NCI-H1694 (cell line): ENCODE measurements at regions not wholly inside any gene's neighbourhood (a gene's known extent, or its start where the extent isn't known, plus 50 kb on each side); places are given as distances from the start of the nearest gene placed in this dataset.
"Not testable (repeated sequence)": the region's sequence is repeated elsewhere in the genome, so short reads cannot be mapped to it uniquely, and the experiment has no call there.

Experiments used
- DNase-seq: peaks from one replicate; lab custom pipeline; 2025; lab: John Stamatoyannopoulos, UW

DNA sequence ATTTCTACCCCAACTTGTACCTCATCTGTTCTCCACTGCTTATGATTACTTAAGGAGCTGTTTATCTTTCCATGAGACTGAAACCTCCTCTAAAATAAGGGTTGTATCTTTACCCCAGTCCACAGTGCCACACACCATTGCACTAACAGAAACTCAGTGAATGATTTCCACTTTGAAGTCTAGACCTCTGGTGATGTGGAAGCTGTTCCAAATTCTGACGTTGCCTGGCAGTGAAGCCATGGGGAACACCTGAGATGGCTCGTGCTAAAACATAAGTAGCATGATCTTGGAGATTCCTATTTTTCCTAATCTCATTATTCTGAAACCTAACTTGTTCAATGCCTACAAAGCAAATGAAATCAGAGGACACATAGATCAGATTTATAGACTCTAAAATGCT, 583.2 kb downstream of the EBF1 start:
- no peak for DNase-seq

- no peak for DNase-seq
These were observed 584.7 kb downstream of the EBF1 start for GRCh38 chr5:158514986-158515359.

GRCh38 chr5:158514319-158514985, 585.3 kb downstream of the EBF1 start:
- no peak for DNase-seq

DNA sequence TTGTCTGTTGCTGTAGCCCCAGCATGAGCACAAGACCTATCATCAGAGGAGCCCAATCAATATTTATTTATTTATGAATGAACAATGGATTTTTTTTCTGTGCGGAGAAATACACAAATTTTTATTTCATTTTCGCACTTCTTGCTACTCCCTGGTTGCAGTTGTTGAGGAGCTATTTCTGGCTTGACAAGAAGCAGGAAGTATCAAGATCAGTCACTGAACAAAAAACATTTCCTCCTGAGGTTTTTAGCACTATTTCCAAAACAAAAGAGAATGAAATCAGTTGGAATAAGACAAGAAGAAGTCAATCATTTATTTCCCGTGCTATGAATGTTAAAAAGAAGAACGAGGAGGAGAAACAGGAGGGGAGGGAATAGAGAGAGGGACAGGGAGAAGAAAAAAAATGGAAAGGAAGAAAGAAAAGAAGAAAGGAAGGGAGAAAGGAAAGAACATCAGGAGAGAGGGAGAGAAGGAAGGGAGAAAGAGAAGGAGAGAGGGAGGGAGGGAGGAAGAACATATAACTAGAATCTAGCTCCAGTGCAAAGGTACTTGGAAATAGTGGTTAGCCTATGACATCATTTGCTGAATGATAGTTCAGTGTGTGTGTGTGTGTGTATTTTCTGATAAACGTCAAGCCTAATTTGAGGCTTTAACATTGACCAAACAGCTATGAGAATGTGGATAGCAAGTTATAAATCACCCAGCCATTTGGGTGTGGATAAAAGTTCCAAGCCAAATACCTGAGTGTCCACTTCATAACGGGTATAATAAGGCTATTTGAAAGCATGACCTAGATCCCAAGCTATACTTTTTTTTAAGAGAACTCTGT, 586.0 kb downstream of the EBF1 start:
- DNase-seq, result no peak

DNA sequence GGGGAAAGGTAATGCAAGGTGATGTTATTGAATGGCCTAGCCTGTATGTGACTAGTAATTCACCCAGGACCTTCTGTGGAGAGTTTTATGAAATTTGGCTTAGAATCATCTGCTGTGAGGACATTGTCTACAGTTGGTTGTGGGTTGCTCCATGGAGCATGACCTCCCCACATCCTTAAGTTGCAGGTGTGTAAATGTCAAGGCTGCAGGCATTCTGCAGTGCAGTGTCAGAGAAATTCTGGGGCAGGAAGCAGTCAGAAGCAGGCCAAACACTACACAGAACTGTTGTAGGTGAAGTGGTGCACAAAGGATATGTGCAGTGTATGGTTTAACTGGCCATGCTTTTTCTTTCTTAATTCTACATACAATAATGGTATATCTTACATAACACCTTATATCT, 588.3 kb downstream of the EBF1 start:
- no peak for DNase-seq

GRCh38 chr5:158510479-158510878, 589.2 kb downstream of the EBF1 start:
- no peak for DNase-seq

- no peak for DNase-seq
These were observed 593.1 kb downstream of the EBF1 start for GRCh38 chr5:158506648-158507047.

- no peak for DNase-seq
These were observed 597.0 kb downstream of the EBF1 start for GRCh38 chr5:158502686-158503085.

- DNase-seq, result no peak
These were observed 599.8 kb downstream of the EBF1 start for GRCh38 chr5:158499892-158500418.

DNA sequence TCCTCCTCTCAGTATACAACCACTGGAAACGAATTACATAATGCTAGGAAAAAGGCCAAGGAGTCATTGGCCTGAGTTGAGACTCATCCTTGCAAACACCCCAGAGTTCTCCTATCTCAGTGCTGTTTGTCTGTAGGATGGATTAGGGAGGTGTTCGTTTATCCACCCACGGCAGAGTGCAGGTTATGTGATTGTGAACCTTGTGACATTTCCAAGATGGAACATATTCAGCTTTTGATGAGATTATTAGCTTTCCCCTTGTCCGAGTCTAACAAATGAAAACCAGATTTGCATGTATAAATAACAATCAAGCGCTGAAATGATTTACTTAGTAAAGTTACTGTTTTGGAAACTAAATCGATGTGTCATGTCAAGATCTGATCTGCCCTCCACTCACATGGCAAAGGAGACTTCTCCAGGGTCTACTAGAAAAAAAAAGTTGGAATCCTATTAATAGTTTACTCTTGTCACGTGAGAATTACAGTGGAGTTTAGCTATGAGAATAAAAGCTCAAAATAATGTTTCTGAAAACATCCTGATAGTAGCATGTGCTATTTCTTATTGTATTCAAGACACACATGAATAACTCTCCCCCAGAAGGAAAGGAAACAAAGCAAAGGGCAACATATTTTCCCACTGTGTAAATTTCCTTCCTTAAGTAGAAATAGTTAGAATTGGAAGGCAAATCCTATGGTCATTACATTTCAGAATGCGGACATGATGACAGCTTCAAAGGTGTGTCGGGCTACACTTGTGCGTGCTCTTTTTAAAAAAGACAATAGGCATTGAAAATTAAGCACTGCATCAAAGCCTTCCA, 600.4 kb downstream of the EBF1 start:
- no peak for DNase-seq

GRCh38 chr5:158496624-158497023, 603.1 kb downstream of the EBF1 start:
- no peak for DNase-seq

- DNase-seq, result no peak
These were observed 605.2 kb downstream of the EBF1 start for GRCh38 chr5:158494541-158494940.

- DNase-seq, result not testable (repeated sequence)
These were observed 605.7 kb downstream of the EBF1 start for GRCh38 chr5:158494044-158494443.

GRCh38 chr5:158492841-158493242, 606.9 kb downstream of the EBF1 start:
- DNase-seq, result no peak

GRCh38 chr5:158492136-158492535, 607.6 kb downstream of the EBF1 start:
- no peak for DNase-seq

- DNase-seq, result no peak
These were observed 612.1 kb downstream of the EBF1 start for GRCh38 chr5:158487664-158488063.

- no peak for DNase-seq
These were observed 612.6 kb downstream of the EBF1 start for GRCh38 chr5:158487156-158487555.

- DNase-seq, result no peak
These were observed 613.1 kb downstream of the EBF1 start for GRCh38 chr5:158486566-158486965.

GRCh38 chr5:158485604-158486081, 614.1 kb downstream of the EBF1 start:
- DNase-seq, result no peak

GRCh38 chr5:158485047-158485446, 614.7 kb downstream of the EBF1 start:
- no peak for DNase-seq

DNA sequence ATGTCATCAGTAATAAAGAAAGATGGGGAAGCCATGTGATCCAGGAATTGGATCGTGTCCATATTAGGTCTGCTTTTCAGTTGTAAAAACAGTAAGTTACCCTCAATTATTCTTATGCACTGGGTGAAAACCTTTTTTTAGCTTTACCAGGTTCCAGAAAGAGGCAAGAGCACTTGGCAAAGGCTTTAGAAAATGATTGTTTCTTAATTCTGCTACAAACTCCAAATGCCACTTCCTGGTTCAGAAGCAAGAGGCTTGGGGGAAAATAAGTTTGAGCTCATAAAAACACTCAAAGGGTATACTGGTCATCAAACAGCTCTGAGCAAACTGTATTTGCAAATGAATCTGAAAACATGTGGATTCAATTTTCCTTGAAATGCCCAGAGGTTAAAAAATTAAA, 615.6 kb downstream of the EBF1 start:
- DNase-seq, result no peak

DNA sequence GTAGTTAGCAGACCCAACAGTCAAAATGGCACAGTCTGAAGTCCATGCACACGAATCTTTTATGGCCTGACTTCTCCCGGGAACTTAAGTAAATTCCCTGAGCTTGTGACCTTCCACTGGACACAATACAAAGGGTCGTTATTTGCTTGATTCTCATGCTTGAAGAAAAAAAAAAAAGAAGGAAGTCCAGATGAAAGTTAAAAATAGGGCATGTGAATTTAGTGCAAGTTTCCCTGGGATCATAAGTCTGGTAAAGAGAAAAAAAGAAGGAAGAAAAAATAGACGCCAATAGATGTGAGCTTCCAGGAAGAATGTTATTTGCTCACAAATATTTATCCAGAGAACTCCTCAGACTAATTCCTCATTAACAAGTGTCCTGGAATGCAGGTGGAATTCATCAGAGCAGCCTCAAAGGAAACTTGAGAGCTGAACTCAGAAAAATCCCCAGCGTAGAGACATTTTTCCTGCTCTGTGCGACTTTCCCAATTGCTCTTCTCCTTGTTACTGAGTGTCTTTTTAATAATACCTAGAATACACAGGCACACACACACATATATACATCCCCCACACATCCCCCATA, 616.3 kb downstream of the EBF1 start:
- no peak for DNase-seq
